ENCODE measurements at regions not wholly inside any gene's neighbourhood (a gene's known extent, or its start where the extent isn't known, plus 50 kb on each side); places are given as distances from the start of the nearest gene placed in this dataset.

DNA sequence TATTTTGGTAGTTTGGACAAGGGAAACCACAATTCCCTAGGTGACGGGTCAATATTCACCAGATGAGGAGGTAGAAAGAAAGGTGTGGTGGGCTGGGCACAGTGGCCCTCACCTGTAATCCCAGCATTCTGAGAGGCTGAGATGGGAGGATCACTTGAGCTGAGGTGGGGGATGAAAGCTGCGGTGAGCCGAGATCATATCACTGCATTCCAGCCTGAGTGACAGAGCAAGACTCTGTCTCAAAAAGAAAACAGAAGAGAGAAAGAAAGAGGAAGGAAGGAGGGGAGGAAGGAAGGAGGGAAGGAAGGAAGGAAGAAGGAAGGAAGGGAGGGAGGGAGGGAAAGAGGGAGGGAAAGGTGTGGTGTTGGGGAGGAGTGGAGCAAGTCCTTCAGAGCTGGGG lies 56.1 kb upstream of the RNF7 start:
- TF ChIP-seq CTCF (IDR thresholded peaks at IDR 0.05; ENCODE audit: low read length) (no peak), EZH2 (optimal IDR thresholded peaks at IDR 0.05; ENCODE audit: low read depth, low read length) (no peak), EZH2phosphoT487 (IDR thresholded peaks at IDR 0.05; ENCODE audit: low read length) (no peak)
